ENCODE measurements at regions not wholly inside any gene's neighbourhood (a gene's known extent, or its start where the extent isn't known, plus 50 kb on each side); places are given as distances from the start of the nearest gene placed in this dataset.
"Not testable (repeated sequence)": the region's sequence is repeated elsewhere in the genome, so short reads cannot be mapped to it uniquely, and the experiment has no call there.

- no peaks in the 10 kb centered on the region for H3K36me3 ChIP-seq (ENCODE audit: insufficient read depth, low read length)
- intact Hi-C loops (cut with DNase I, micrococcal nuclease): no loop called here
- Mint-ChIP-seq H3K4me3 (no peak overlapping the region), H3K27ac (no peak overlapping the region), H3K36me3 (ENCODE audit: low read depth) (no peaks in the 10 kb centered on the region), H3K27me3 (no peaks in the 10 kb centered on the region), H3K4me1 (ENCODE audit: low read depth) (no peaks in the 10 kb centered on the region), H3K9me3 (no peaks in the 10 kb centered on the region)
- H3K4me3 ChIP-seq (ENCODE audit: low read length): no peak overlapping the region
- H3K4me1 ChIP-seq (ENCODE audit: insufficient read depth, low read length): no peaks in the 10 kb centered on the region
- no peaks in the 10 kb centered on the region for H3K27me3 ChIP-seq (ENCODE audit: control insufficient read depth in 1 of 2, insufficient read depth in 2 of 2, low read length in 2 of 2)
- H3K9me3 ChIP-seq (ENCODE audit: control insufficient read depth in 1 of 2, insufficient read depth in 1 of 2, low read length in 2 of 2): no peaks in the 10 kb centered on the region
- DNase-seq: no peak
- H3K27ac ChIP-seq (ENCODE audit: low read depth in 1 of 2, low read length in 2 of 2): no peak overlapping the region
- ATAC-seq (ENCODE audit: poor library complexity): no peak
- CTCF ChIA-PET: no interaction called here
- TF ChIP-seq, protein P1, sequence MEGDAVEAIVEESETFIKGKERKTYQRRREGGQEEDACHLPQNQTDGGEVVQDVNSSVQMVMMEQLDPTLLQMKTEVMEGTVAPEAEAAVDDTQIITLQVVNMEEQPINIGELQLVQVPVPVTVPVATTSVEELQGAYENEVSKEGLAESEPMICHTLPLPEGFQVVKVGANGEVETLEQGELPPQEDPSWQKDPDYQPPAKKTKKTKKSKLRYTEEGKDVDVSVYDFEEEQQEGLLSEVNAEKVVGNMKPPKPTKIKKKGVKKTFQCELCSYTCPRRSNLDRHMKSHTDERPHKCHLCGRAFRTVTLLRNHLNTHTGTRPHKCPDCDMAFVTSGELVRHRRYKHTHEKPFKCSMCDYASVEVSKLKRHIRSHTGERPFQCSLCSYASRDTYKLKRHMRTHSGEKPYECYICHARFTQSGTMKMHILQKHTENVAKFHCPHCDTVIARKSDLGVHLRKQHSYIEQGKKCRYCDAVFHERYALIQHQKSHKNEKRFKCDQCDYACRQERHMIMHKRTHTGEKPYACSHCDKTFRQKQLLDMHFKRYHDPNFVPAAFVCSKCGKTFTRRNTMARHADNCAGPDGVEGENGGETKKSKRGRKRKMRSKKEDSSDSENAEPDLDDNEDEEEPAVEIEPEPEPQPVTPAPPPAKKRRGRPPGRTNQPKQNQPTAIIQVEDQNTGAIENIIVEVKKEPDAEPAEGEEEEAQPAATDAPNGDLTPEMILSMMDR (IDR thresholded peaks at IDR 0.05): no peak
- POLR2A ChIA-PET: no interaction called here
Measured at GRCh38 chr1:114249691-114250090, 96.0 kb upstream of the SYT6 start.

GRCh38 chr1:114248162-114248561 lies 94.5 kb upstream of the SYT6 start:
- no peak overlapping the region for H3K4me3 Mint-ChIP-seq
- H3K9me3 ChIP-seq (ENCODE audit: control insufficient read depth in 1 of 2, insufficient read depth in 1 of 2, low read length in 2 of 2): no peaks in the 10 kb centered on the region
- intact Hi-C loops (cut with DNase I, micrococcal nuclease): no loop called here
- H3K36me3 Mint-ChIP-seq (ENCODE audit: low read depth): no peaks in the 10 kb centered on the region
- DNase-seq (no peak), ATAC-seq (ENCODE audit: poor library complexity) (no peak)
- no peaks in the 10 kb centered on the region for H3K27me3 Mint-ChIP-seq
- CTCF ChIA-PET: no interaction called here
- H3K27ac ChIP-seq (ENCODE audit: low read depth in 1 of 2, low read length in 2 of 2): no peak overlapping the region
- no peak overlapping the region for H3K27ac Mint-ChIP-seq
- H3K9me3 Mint-ChIP-seq: no peaks in the 10 kb centered on the region
- POLR2A ChIA-PET: no interaction called here
- H3K36me3 ChIP-seq (ENCODE audit: insufficient read depth, low read length): no peaks in the 10 kb centered on the region
- H3K4me3 ChIP-seq (ENCODE audit: low read length): no peak overlapping the region
- TF ChIP-seq, protein P1 (IDR thresholded peaks at IDR 0.05): no peak
- H3K4me1 Mint-ChIP-seq (ENCODE audit: low read depth): no peaks in the 10 kb centered on the region
- H3K27me3 ChIP-seq (ENCODE audit: control insufficient read depth in 1 of 2, insufficient read depth in 2 of 2, low read length in 2 of 2): no peaks in the 10 kb centered on the region
- no peaks in the 10 kb centered on the region for H3K4me1 ChIP-seq (ENCODE audit: insufficient read depth, low read length)

DNA sequence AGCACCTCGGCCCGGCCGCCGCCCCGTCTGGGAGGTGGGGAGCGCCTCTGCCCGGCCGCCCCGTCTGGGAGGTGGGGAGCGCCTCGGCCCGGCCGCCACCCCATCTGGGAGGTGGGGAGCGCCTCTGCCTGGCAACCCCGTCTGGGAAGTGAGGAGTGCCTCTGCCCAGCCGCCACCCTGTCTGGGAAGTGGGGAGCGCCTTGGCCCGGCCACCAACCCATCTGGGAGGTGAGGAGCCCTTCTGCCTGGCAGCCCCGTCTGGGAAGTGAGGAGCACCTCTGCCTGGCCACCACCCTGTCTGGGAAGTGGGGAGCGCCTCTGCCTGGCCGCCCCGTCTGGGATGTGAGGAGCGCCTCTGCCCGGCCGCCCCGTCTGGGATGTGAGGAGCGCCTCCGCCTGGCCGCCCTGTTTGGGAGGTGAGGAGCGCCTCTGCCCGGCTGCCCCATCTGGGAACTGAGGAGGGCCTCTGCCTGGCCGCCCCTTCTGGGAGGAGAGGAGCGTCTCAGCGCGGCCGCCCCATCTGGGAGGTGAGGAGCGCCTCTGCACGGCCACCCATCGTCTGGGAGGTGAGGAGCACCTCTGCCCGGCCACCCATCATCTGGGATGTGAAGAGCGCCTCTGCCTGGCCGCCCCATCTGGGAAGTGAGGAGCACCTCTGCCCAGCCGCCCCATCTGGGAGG lies 89.0 kb upstream of the SYT6 start:
- H3K27ac Mint-ChIP-seq; H3K9me3 Mint-ChIP-seq; H3K27ac ChIP-seq (ENCODE audit: low read depth in 1 of 2, low read length in 2 of 2); H3K4me1 Mint-ChIP-seq (ENCODE audit: low read depth); POLR2A ChIA-PET; CTCF ChIA-PET; H3K36me3 Mint-ChIP-seq (ENCODE audit: low read depth); H3K36me3 ChIP-seq (ENCODE audit: insufficient read depth, low read length); H3K27me3 ChIP-seq (ENCODE audit: control insufficient read depth in 1 of 2, insufficient read depth in 2 of 2, low read length in 2 of 2); H3K4me1 ChIP-seq (ENCODE audit: insufficient read depth, low read length); ATAC-seq (ENCODE audit: poor library complexity); DNase-seq; H3K4me3 Mint-ChIP-seq; H3K27me3 Mint-ChIP-seq; intact Hi-C loops (cut with DNase I, micrococcal nuclease); H3K4me3 ChIP-seq (ENCODE audit: low read length): not testable (repeated sequence)
- peaks cover 0 to 12% of the 10 kb centered on the region in 2 experiments for H3K9me3 ChIP-seq (ENCODE audit: control insufficient read depth in 1 of 2, insufficient read depth in 1 of 2, low read length in 2 of 2)

- TF ChIP-seq, protein P1 (IDR thresholded peaks at IDR 0.05): no peak
- Mint-ChIP-seq H3K4me1 (ENCODE audit: low read depth) (peaks cover 12% of the 10 kb centered on the region), H3K27me3 (peaks cover 5% of the 10 kb centered on the region), H3K36me3 (ENCODE audit: low read depth) (no peaks in the 10 kb centered on the region), H3K4me3 (no peak overlapping the region), H3K27ac (no peak overlapping the region), H3K9me3 (peaks cover 2% of the 10 kb centered on the region)
- Histone ChIP-seq H3K36me3 (ENCODE audit: insufficient read depth, low read length) (no peaks in the 10 kb centered on the region), H3K4me1 (ENCODE audit: insufficient read depth, low read length) (no peaks in the 10 kb centered on the region), H3K27ac (ENCODE audit: low read depth in 1 of 2, low read length in 2 of 2) (no peak overlapping the region), H3K9me3 (ENCODE audit: control insufficient read depth in 1 of 2, insufficient read depth in 1 of 2, low read length in 2 of 2) (peaks cover 0 to 12% of the 10 kb centered on the region in 2 experiments), H3K4me3 (ENCODE audit: low read length) (no peak overlapping the region), H3K27me3 (ENCODE audit: control insufficient read depth in 1 of 2, insufficient read depth in 2 of 2, low read length in 2 of 2) (no peaks in the 10 kb centered on the region)
- DNase-seq: no peak
- intact Hi-C loops (cut with DNase I, micrococcal nuclease): no loop called here
- no peak for ATAC-seq (ENCODE audit: poor library complexity)
- POLR2A ChIA-PET: no interaction called here
- CTCF ChIA-PET: interaction anchor here (0.6 kb wide), 1 partner anchor 316 kb away, joined by 3 read pairs; no protein-coding TSS in a partner anchor
Measured at GRCh38 chr1:114238053-114238452, 84.4 kb upstream of the SYT6 start.
